ENCODE measurements at regions not wholly inside any gene's neighbourhood (a gene's known extent, or its start where the extent isn't known, plus 50 kb on each side); places are given as distances from the start of the nearest gene placed in this dataset.
"Not testable (repeated sequence)": the region's sequence is repeated elsewhere in the genome, so short reads cannot be mapped to it uniquely, and the experiment has no call there.

GRCh38 chr6:140001821-140002341 is 627.4 kb upstream of the CITED2 start:
- DNase-seq (ENCODE audit: low spot score), result no peak

GRCh38 chr6:140001005-140001404 is 626.6 kb upstream of the CITED2 start:
- no peak for DNase-seq (ENCODE audit: low spot score)

- DNase-seq (ENCODE audit: low spot score), result not testable (repeated sequence)
Observed at GRCh38 chr6:139999661-140000060, 625.2 kb upstream of the CITED2 start.

GRCh38 chr6:139998478-139998877 is 624.0 kb upstream of the CITED2 start:
- DNase-seq (ENCODE audit: low spot score), result not testable (repeated sequence)

GRCh38 chr6:139996253-139996834 is 621.9 kb upstream of the CITED2 start:
- no peak for DNase-seq (ENCODE audit: low spot score)

- no peak for DNase-seq (ENCODE audit: low spot score)
Observed at GRCh38 chr6:139994998-139995397, 620.5 kb upstream of the CITED2 start.

- DNase-seq (ENCODE audit: low spot score), result peak; percentile 94
Observed at GRCh38 chr6:139990856-139991465, 616.5 kb upstream of the CITED2 start.

GRCh38 chr6:139990026-139990686 is 615.7 kb upstream of the CITED2 start:
- no peak for DNase-seq (ENCODE audit: low spot score)

- no peak for DNase-seq (ENCODE audit: low spot score)
Observed at GRCh38 chr6:139988685-139989084, 614.2 kb upstream of the CITED2 start.

GRCh38 chr6:139987091-139987490 is 612.6 kb upstream of the CITED2 start:
- DNase-seq (ENCODE audit: low spot score), result no peak

GRCh38 chr6:139985236-139985815 is 610.9 kb upstream of the CITED2 start:
- DNase-seq (ENCODE audit: low spot score), result no peak

- no peak for DNase-seq (ENCODE audit: low spot score)
Observed at GRCh38 chr6:139984317-139984716, 609.9 kb upstream of the CITED2 start.

GRCh38 chr6:139983555-139984276 is 609.3 kb upstream of the CITED2 start:
- DNase-seq (ENCODE audit: low spot score), result peak; percentile 29

GRCh38 chr6:139982652-139983295 is 608.3 kb upstream of the CITED2 start:
- DNase-seq (ENCODE audit: low spot score), result peak; percentile 90

- peak; percentile 30 for DNase-seq (ENCODE audit: low spot score)
Observed at GRCh38 chr6:139982195-139982594, 607.7 kb upstream of the CITED2 start.

- DNase-seq (ENCODE audit: low spot score), result peak; percentile 77
Observed at GRCh38 chr6:139981768-139982181, 607.3 kb upstream of the CITED2 start.

GRCh38 chr6:139981066-139981624 is 606.7 kb upstream of the CITED2 start:
- DNase-seq (ENCODE audit: low spot score), result peak; percentile 42

- peak; percentile 47 for DNase-seq (ENCODE audit: low spot score)
Observed at GRCh38 chr6:139980631-139981030, 606.2 kb upstream of the CITED2 start.

GRCh38 chr6:139979021-139979725 is 604.7 kb upstream of the CITED2 start:
- peak; percentile 70 for DNase-seq (ENCODE audit: low spot score)

- DNase-seq (ENCODE audit: low spot score), result no peak
Observed at GRCh38 chr6:139977887-139978332, 603.5 kb upstream of the CITED2 start.

Measured in umbilical cord (tissue), 1 donor.